Stimulated activated CD8-positive, alpha-beta memory T cell treated with anti-CD3 and anti-CD28 coated beads, Interleukin-15, amount 100 ng/mL, for 4 hours (primary cell): ENCODE measurements at regions not wholly inside any gene's neighbourhood (a gene's known extent, or its start where the extent isn't known, plus 50 kb on each side); places are given as distances from the start of the nearest gene placed in this dataset.

Source experiments
- DNase-seq, 2 donors: peaks; one replicate each; pipeline ENCODE4 v3.0.0-alpha.2; 2020; ENCODE audit warnings: low read depth in 2 of 2

GRCh38 chr12:111174251-111174960, 194.5 kb downstream of the PHETA1 start:
- no peak for DNase-seq

- DNase-seq: no peak
Observed at GRCh38 chr12:111173836-111174235, 195.1 kb downstream of the PHETA1 start.

- DNase-seq: no peak
Observed at GRCh38 chr12:111173391-111173790, 195.5 kb downstream of the PHETA1 start.

- no peak for DNase-seq
Observed at GRCh38 chr12:111172786-111173185, 196.1 kb downstream of the PHETA1 start.

GRCh38 chr12:111171832-111172231, 197.1 kb downstream of the PHETA1 start:
- DNase-seq: no peak

- DNase-seq: no peak
Observed at GRCh38 chr12:111171345-111171744, 197.6 kb downstream of the PHETA1 start.

- DNase-seq: no peak
Observed at GRCh38 chr12:111170543-111170942, 198.4 kb downstream of the PHETA1 start.

GRCh38 chr12:111169456-111169855, 199.4 kb downstream of the PHETA1 start:
- no peak for DNase-seq

- no peak for DNase-seq
Observed at GRCh38 chr12:111169032-111169431, 199.9 kb downstream of the PHETA1 start.

- DNase-seq: no peak
Observed at GRCh38 chr12:111168009-111168900, 200.6 kb downstream of the PHETA1 start.

GRCh38 chr12:111166779-111167540, 201.9 kb downstream of the PHETA1 start:
- no peak for DNase-seq

- DNase-seq: no peak
Observed at GRCh38 chr12:111164833-111165525, 203.9 kb downstream of the PHETA1 start.

- no peak for DNase-seq
Observed at GRCh38 chr12:111163422-111163821, 205.5 kb downstream of the PHETA1 start.

GRCh38 chr12:111161898-111162297, 207.0 kb downstream of the PHETA1 start:
- DNase-seq: no peak

GRCh38 chr12:111160350-111161241, 208.3 kb downstream of the PHETA1 start:
- no peak for DNase-seq

- DNase-seq: no peak
Observed at GRCh38 chr12:111158992-111159391, 209.9 kb downstream of the PHETA1 start.

- DNase-seq: no peak
Observed at GRCh38 chr12:111157486-111157885, 211.4 kb downstream of the PHETA1 start.

- DNase-seq: no peak
Observed at GRCh38 chr12:111156304-111156703, 212.6 kb downstream of the PHETA1 start.

GRCh38 chr12:111155521-111155920, 213.4 kb downstream of the PHETA1 start:
- no peak for DNase-seq

GRCh38 chr12:111155020-111155419, 213.9 kb downstream of the PHETA1 start:
- no peak for DNase-seq
